ENCODE measurements at regions not wholly inside any gene's neighbourhood (a gene's known extent, or its start where the extent isn't known, plus 50 kb on each side); places are given as distances from the start of the nearest gene placed in this dataset.
"Not testable (repeated sequence)": the region's sequence is repeated elsewhere in the genome, so short reads cannot be mapped to it uniquely, and the experiment has no call there.

- no peak for DNase-seq (ENCODE audit: low read depth in 2 of 2, low spot score in 1 of 2)
Measured at GRCh38 chrX:140447150-140447549, 57.7 kb downstream of the SOX3 start.

- no peak for DNase-seq (ENCODE audit: low read depth in 2 of 2, low spot score in 1 of 2)
Measured at GRCh38 chrX:140440876-140441275, 64.0 kb downstream of the SOX3 start.

GRCh38 chrX:140439476-140439875, 65.4 kb downstream of the SOX3 start:
- no peak for DNase-seq (ENCODE audit: low read depth in 2 of 2, low spot score in 1 of 2)

GRCh38 chrX:140434347-140434746, 70.5 kb downstream of the SOX3 start:
- DNase-seq (ENCODE audit: low read depth in 2 of 2, low spot score in 1 of 2): no peak

- DNase-seq (ENCODE audit: low read depth in 2 of 2, low spot score in 1 of 2): no peak
Measured at GRCh38 chrX:140433582-140433981, 71.3 kb downstream of the SOX3 start.

- no peak for DNase-seq (ENCODE audit: low read depth in 2 of 2, low spot score in 1 of 2)
Measured at GRCh38 chrX:140432346-140433175, 72.3 kb downstream of the SOX3 start.

GRCh38 chrX:140431521-140431920, 73.3 kb downstream of the SOX3 start:
- no peak for DNase-seq (ENCODE audit: low read depth in 2 of 2, low spot score in 1 of 2)

- no peak for DNase-seq (ENCODE audit: low read depth in 2 of 2, low spot score in 1 of 2)
Measured at GRCh38 chrX:140425712-140426395, 79.0 kb downstream of the SOX3 start.

GRCh38 chrX:140422501-140422900, 82.4 kb downstream of the SOX3 start:
- no peak for DNase-seq (ENCODE audit: low read depth in 2 of 2, low spot score in 1 of 2)

GRCh38 chrX:140402131-140402530, 102.7 kb downstream of the SOX3 start:
- not testable (repeated sequence) for DNase-seq (ENCODE audit: low read depth in 2 of 2, low spot score in 1 of 2)

- DNase-seq (ENCODE audit: low read depth in 2 of 2, low spot score in 1 of 2): not testable (repeated sequence)
Measured at GRCh38 chrX:140396326-140396725, 108.5 kb downstream of the SOX3 start.

- DNase-seq (ENCODE audit: low read depth in 2 of 2, low spot score in 1 of 2): no peak
Measured at GRCh38 chrX:140393507-140393906, 111.4 kb downstream of the SOX3 start.

- no peak for DNase-seq (ENCODE audit: low read depth in 2 of 2, low spot score in 1 of 2)
Measured at GRCh38 chrX:140391313-140391712, 113.6 kb downstream of the SOX3 start.

- no peak for DNase-seq (ENCODE audit: low read depth in 2 of 2, low spot score in 1 of 2)
Measured at GRCh38 chrX:140389331-140389730, 115.5 kb downstream of the SOX3 start.

- DNase-seq (ENCODE audit: low read depth in 2 of 2, low spot score in 1 of 2): no peak
Measured at GRCh38 chrX:140362861-140363260, 142.0 kb downstream of the SOX3 start.

- DNase-seq (ENCODE audit: low read depth in 2 of 2, low spot score in 1 of 2): no peak
Measured at GRCh38 chrX:140360924-140361323, 143.9 kb downstream of the SOX3 start.

- no peak for DNase-seq (ENCODE audit: low read depth in 2 of 2, low spot score in 1 of 2)
Measured at GRCh38 chrX:140360284-140360683, 144.6 kb downstream of the SOX3 start.

GRCh38 chrX:140355922-140356321, 148.9 kb downstream of the SOX3 start:
- no peak for DNase-seq (ENCODE audit: low read depth in 2 of 2, low spot score in 1 of 2)

- DNase-seq (ENCODE audit: low read depth in 2 of 2, low spot score in 1 of 2): no peak
Measured at GRCh38 chrX:140355429-140355828, 149.4 kb downstream of the SOX3 start.

- no peak for DNase-seq (ENCODE audit: low read depth in 2 of 2, low spot score in 1 of 2)
Measured at GRCh38 chrX:140354431-140355120, 150.3 kb downstream of the SOX3 start.

- DNase-seq (ENCODE audit: low read depth in 2 of 2, low spot score in 1 of 2): no peak
Measured at GRCh38 chrX:140346729-140347128, 158.1 kb downstream of the SOX3 start.

All from stimulated activated CD8-positive, alpha-beta memory T cell treated with anti-CD3 and anti-CD28 coated beads, Interleukin-4, amount 100 ng/mL, for 1 hour (primary cell).